ENCODE measurements at regions not wholly inside any gene's neighbourhood (a gene's known extent, or its start where the extent isn't known, plus 50 kb on each side); places are given as distances from the start of the nearest gene placed in this dataset.

DNA sequence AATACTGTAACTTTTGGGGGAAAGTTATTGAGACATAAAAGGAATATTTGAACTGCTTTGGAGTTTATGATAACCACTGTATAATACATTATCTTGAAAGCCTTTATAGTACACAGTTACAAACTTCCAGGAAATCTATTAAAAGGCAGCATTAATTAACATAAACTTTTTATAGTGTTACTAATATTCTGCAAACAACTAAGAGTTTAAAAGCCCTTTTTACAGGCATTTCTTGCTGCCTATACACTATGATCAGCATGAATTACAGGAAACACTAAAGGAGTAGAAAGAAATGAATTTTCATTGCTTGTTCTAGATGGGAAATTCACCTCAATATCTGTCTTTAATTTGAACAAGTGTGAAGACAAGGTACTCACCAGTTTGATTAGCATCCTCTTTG is 252.3 kb upstream of the ZFP64 start:
- DNase-seq (ENCODE audit: low spot score) = no peak
- TF ChIP-seq, protein P1, sequence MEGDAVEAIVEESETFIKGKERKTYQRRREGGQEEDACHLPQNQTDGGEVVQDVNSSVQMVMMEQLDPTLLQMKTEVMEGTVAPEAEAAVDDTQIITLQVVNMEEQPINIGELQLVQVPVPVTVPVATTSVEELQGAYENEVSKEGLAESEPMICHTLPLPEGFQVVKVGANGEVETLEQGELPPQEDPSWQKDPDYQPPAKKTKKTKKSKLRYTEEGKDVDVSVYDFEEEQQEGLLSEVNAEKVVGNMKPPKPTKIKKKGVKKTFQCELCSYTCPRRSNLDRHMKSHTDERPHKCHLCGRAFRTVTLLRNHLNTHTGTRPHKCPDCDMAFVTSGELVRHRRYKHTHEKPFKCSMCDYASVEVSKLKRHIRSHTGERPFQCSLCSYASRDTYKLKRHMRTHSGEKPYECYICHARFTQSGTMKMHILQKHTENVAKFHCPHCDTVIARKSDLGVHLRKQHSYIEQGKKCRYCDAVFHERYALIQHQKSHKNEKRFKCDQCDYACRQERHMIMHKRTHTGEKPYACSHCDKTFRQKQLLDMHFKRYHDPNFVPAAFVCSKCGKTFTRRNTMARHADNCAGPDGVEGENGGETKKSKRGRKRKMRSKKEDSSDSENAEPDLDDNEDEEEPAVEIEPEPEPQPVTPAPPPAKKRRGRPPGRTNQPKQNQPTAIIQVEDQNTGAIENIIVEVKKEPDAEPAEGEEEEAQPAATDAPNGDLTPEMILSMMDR (conservative IDR thresholded peaks at IDR 0.05; ENCODE audit: low read depth) = no peak
- H3K27ac ChIP-seq = no peak overlapping the region
- ChIA-PET POLR2A (ENCODE audit: low non-redundant PET) (no interaction called here), CTCF (no interaction called here)

DNA sequence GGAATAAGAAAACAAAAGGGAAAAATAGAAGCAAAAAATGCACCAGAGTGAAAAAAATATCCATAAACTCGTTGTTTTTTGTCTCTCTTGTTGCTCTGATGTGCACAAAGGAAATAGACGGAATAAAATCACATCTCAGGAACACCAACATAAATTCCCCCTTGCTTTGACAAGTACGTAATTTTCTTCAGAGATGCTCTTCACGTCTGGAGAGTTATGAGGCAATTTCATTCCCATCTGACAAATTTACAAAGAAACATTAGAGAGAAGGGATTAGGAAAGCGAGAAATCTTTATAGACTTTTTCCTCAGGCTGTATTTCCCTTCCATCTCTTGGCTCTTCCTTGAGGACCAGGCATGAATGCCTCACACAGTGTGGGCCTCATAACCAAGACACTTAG is 250.1 kb upstream of the ZFP64 start:
- no peak overlapping the region for H3K27ac ChIP-seq
- ChIA-PET CTCF (no interaction called here), POLR2A (ENCODE audit: low non-redundant PET) (no interaction called here)
- DNase-seq (ENCODE audit: low spot score) = no peak
- TF ChIP-seq, protein P1 (conservative IDR thresholded peaks at IDR 0.05; ENCODE audit: low read depth) = no peak

DNA sequence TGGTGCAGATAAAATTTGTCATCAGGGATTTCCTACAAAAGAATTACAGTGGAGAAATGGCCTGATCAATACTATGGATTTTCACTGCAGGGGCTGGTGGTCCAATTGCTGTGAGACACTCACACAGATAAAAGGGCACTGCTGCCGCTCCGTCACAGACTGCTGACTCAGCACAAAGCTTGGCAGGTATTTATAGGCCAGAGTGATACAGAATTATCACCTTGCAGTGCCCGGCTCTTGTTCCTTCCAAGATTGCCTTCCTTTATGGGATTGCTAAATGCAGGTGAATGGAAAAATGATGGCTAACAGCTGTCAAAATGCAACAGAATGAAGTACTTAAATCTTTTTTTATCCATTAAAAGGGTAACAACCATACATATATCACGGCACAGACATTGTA is 247.8 kb upstream of the ZFP64 start:
- DNase-seq (ENCODE audit: low spot score) = no peak
- ChIA-PET CTCF (interaction anchor here (0.9 kb wide), 1 partner anchor 18 kb away, joined by 3 read pairs; no protein-coding TSS in a partner anchor), POLR2A (ENCODE audit: low non-redundant PET) (no interaction called here)
- TF ChIP-seq, protein P1 (conservative IDR thresholded peaks at IDR 0.05; ENCODE audit: low read depth) = no peak
- no peak overlapping the region for H3K27ac ChIP-seq

DNA sequence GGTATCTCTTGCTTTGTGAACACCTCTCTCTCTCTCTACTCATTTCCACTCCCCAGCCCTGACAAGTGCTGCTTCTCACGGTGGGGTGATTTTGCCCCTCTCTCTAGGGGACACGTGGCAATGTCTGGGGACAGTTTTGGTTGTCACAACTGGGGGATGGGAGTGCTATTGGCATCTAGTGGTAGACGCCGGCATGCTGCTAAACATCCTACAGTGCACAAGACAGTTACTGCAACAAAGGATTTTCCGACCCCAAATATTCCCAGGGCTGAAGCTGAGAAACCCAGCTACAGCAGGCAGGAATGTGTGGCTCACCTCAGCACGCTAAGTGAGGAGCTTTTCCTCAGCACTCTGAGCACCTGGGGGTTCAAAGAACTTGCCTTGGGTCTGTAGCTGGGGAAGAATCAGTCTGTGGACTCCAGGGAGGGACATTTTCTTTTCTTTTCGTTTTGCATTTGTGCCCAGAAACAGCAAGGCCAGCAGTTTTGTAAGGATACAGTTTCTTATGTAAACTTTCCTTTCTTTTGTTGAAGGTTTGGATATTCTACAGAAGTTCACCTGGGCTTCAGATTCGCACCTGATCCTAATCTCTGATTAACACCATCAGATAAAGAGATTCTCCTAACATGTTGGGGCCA is 246.9 kb upstream of the ZFP64 start:
- CTCF ChIA-PET = interaction anchor here (0.6 to 0.9 kb wide), 2 partner anchors 19 to 797 kb away, joined by 3 read pairs; no protein-coding TSS in a partner anchor

DNA sequence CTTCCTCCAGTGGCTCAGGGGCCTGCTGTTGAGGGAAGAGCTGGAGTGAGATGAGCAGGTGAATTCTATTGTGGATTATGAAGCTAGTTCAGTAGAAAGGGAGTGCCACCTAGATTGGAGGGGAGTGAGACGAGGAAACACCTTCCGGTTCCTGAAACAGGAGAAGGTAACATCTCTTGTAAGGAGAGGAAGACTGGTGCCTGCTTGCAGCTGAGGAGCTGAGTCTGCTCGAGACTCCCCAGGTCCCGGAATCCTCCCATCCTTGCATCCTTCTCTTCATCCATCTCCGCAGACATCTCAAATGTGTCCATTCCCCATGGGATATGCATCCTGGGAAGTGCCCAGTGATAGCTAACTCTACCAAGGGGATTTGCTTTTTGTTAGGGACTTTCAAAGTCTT is 242.9 kb upstream of the ZFP64 start:
- CTCF ChIA-PET = interaction anchor here (0.5 to 0.9 kb wide), 6 partner anchors 19 to 1619 kb away, joined by 3 to 4 read pairs (median 3); no protein-coding TSS in a partner anchor
- POLR2A ChIA-PET (ENCODE audit: low non-redundant PET) = interaction anchor here (0.8 kb wide), 1 partner anchor 14 kb away, joined by 3 read pairs; no protein-coding TSS in a partner anchor

More for the DNA sequence above, 246.9 kb upstream of the ZFP64 start:
- no peak overlapping the region for H3K27ac ChIP-seq
- TF ChIP-seq, protein P1 (conservative IDR thresholded peaks at IDR 0.05; ENCODE audit: low read depth) = no peak
- no peak for DNase-seq (ENCODE audit: low spot score)
- POLR2A ChIA-PET (ENCODE audit: low non-redundant PET) = no interaction called here

DNA sequence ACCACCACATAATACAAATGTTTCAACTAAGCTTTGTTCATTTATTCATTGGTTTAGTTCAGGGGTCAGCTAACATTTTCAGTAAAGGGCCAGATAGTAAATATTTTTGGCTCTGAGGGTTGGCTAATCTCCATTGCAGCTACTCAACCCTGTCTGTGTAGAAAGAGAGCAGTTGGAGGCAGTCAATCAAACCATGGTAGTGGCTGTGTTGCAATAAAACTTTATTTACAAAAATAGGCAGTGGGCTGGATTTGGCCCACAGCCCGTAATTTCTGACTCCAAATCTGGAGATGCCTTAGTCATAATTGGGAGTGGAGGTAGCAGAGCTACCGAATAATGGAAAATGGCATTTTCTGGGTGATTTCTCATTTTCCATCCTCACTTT is 242.5 kb upstream of the ZFP64 start:
- no peak for DNase-seq (ENCODE audit: low spot score)
- ChIA-PET POLR2A (ENCODE audit: low non-redundant PET) (interaction anchor here (0.8 kb wide), 1 partner anchor 14 kb away, joined by 3 read pairs; no protein-coding TSS in a partner anchor), CTCF (interaction anchor here (0.5 to 0.9 kb wide), 7 partner anchors 19 to 1619 kb away, joined by 3 to 4 read pairs (median 3); no protein-coding TSS in a partner anchor)

More for the DNA sequence above, 242.9 kb upstream of the ZFP64 start:
- no peak for DNase-seq (ENCODE audit: low spot score)
- H3K27ac ChIP-seq = no peak overlapping the region
- TF ChIP-seq, protein P1 (conservative IDR thresholded peaks at IDR 0.05; ENCODE audit: low read depth) = no peak

More for the DNA sequence above, 242.5 kb upstream of the ZFP64 start:
- H3K27ac ChIP-seq = no peak overlapping the region
- TF ChIP-seq, protein P1 (conservative IDR thresholded peaks at IDR 0.05; ENCODE audit: low read depth) = no peak

Measured in RWPE1 (cell line).